H1 (cell line): ENCODE measurements at regions not wholly inside any gene's neighbourhood (a gene's known extent, or its start where the extent isn't known, plus 50 kb on each side); places are given as distances from the start of the nearest gene placed in this dataset.

Experiments used
- BRCA1 ChIP-seq: IDR thresholded peaks from 2 replicates; pipeline ENCODE4 v1.6.1; 2012; ENCODE audit warnings: low read depth, low read length, improper control_type of control experiment
- CHD7 ChIP-seq: fragments of 300-600 bp; sonication (generic); IDR thresholded peaks from 2 replicates; pipeline ENCODE4 v1.7.1; 2012; ENCODE audit warnings: low read length, moderate library complexity, mild to moderate bottlenecking, inconsistent platforms; ENCODE audit not compliant: insufficient replicate concordance
- EGR1 ChIP-seq: IDR thresholded peaks from 2 replicates; pipeline ENCODE4 v1.6.1; 2011; ENCODE audit warnings: low read depth, low read length, borderline replicate concordance
- MAFK ChIP-seq: IDR thresholded peaks from 2 replicates; pipeline ENCODE4 v1.6.1; 2012; ENCODE audit warnings: low read depth, mild to moderate bottlenecking, improper control_type of control experiment, low read length
- RFX5 ChIP-seq: IDR thresholded peaks from 2 replicates; pipeline ENCODE4 v1.6.1; 2011; ENCODE audit warnings: low read depth, low read length, improper control_type of control experiment, borderline replicate concordance
- SUZ12 ChIP-seq: fragments of 200-600 bp; sonication (generic); IDR thresholded peaks from 2 replicates; pipeline ENCODE4 v1.6.1; 2012; ENCODE audit warnings: mild to moderate bottlenecking, inconsistent platforms, low read length, moderate library complexity, mixed read lengths

GRCh38 chr12:92369636-92370035 lies 224.0 kb upstream of the BTG1 start (continued):
- no peak for TF ChIP-seq CHD7
- no peak for TF ChIP-seq SUZ12
- TF ChIP-seq RFX5 = no peak
- no peak for TF ChIP-seq EGR1
- no peak for TF ChIP-seq BRCA1
- no peak for TF ChIP-seq MAFK
- TF ChIP-seq, all 59 proteins: peak for 0
